ENCODE measurements at regions not wholly inside any gene's neighbourhood (a gene's known extent, or its start where the extent isn't known, plus 50 kb on each side); places are given as distances from the start of the nearest gene placed in this dataset.

GRCh38 chr1:213464786-213465460 lies 413.9 kb downstream of the RPS6KC1 start:
- Histone ChIP-seq H3K79me2 (ENCODE audit: low read length) (no peaks in the 10 kb centered on the region), H3K9me3 (ENCODE audit: insufficient read depth, low read length) (no peaks in the 10 kb centered on the region), H2AFZ (ENCODE audit: low read depth, low read length) (no peak overlapping the region), H3K4me3 (ENCODE audit: low read length) (no peak overlapping the region), H3K9ac (ENCODE audit: low read length) (no peak overlapping the region), H3K4me2 (ENCODE audit: low read length) (peak overlapping the region; percentile 10), H3K27ac (ENCODE audit: low read length) (no peak overlapping the region), H3K27me3 (ENCODE audit: low read depth, low read length) (no peaks in the 10 kb centered on the region), H4K20me1 (ENCODE audit: insufficient read depth, low read length) (no peaks in the 10 kb centered on the region), H3K4me1 (ENCODE audit: low read length) (peaks cover 13% of the 10 kb centered on the region), H3K36me3 (replicated peaks; ENCODE audit: low read depth, low read length) (no peaks in the 10 kb centered on the region)
- no peak for TF ChIP-seq EZH2phosphoT487 (IDR thresholded peaks at IDR 0.05; ENCODE audit: low read depth)
- TF ChIP-seq CTCF (IDR thresholded peaks at IDR 0.05; ENCODE audit: low read depth, low read length), result no peak

- Histone ChIP-seq H3K79me2 (ENCODE audit: low read length) (no peaks in the 10 kb centered on the region), H3K27ac (ENCODE audit: low read length) (no peak overlapping the region), H2AFZ (ENCODE audit: low read depth, low read length) (no peak overlapping the region), H3K4me3 (ENCODE audit: low read length) (no peak overlapping the region), H3K9me3 (ENCODE audit: insufficient read depth, low read length) (no peaks in the 10 kb centered on the region), H4K20me1 (ENCODE audit: insufficient read depth, low read length) (no peaks in the 10 kb centered on the region), H3K36me3 (replicated peaks; ENCODE audit: low read depth, low read length) (no peaks in the 10 kb centered on the region), H3K9ac (ENCODE audit: low read length) (no peak overlapping the region), H3K4me2 (ENCODE audit: low read length) (no peak overlapping the region), H3K4me1 (ENCODE audit: low read length) (peaks cover 13% of the 10 kb centered on the region), H3K27me3 (ENCODE audit: low read depth, low read length) (no peaks in the 10 kb centered on the region)
- TF ChIP-seq EZH2phosphoT487 (IDR thresholded peaks at IDR 0.05; ENCODE audit: low read depth), result no peak
- no peak for TF ChIP-seq CTCF (IDR thresholded peaks at IDR 0.05; ENCODE audit: low read depth, low read length)
These were observed 415.5 kb downstream of the RPS6KC1 start for GRCh38 chr1:213466541-213466940.

GRCh38 chr1:213474054-213474453 lies 423.0 kb downstream of the RPS6KC1 start:
- Histone ChIP-seq H3K4me1 (ENCODE audit: low read length) (no peaks in the 10 kb centered on the region), H3K79me2 (ENCODE audit: low read length) (no peaks in the 10 kb centered on the region), H3K4me3 (ENCODE audit: low read length) (no peak overlapping the region), H2AFZ (ENCODE audit: low read depth, low read length) (no peak overlapping the region), H3K36me3 (replicated peaks; ENCODE audit: low read depth, low read length) (no peaks in the 10 kb centered on the region), H3K27me3 (ENCODE audit: low read depth, low read length) (no peaks in the 10 kb centered on the region), H3K4me2 (ENCODE audit: low read length) (no peak overlapping the region), H3K9ac (ENCODE audit: low read length) (no peak overlapping the region), H4K20me1 (ENCODE audit: insufficient read depth, low read length) (no peaks in the 10 kb centered on the region), H3K27ac (ENCODE audit: low read length) (no peak overlapping the region), H3K9me3 (ENCODE audit: insufficient read depth, low read length) (no peaks in the 10 kb centered on the region)
- TF ChIP-seq EZH2phosphoT487 (IDR thresholded peaks at IDR 0.05; ENCODE audit: low read depth) (no peak), CTCF (IDR thresholded peaks at IDR 0.05; ENCODE audit: low read depth, low read length) (no peak)

GRCh38 chr1:213481395-213481794 lies 430.4 kb downstream of the RPS6KC1 start:
- no peak overlapping the region for H2AFZ ChIP-seq (ENCODE audit: low read depth, low read length)
- H3K9ac ChIP-seq (ENCODE audit: low read length), result no peak overlapping the region
- no peaks in the 10 kb centered on the region for H3K79me2 ChIP-seq (ENCODE audit: low read length)
- H3K9me3 ChIP-seq (ENCODE audit: insufficient read depth, low read length), result no peaks in the 10 kb centered on the region
- H3K4me3 ChIP-seq (ENCODE audit: low read length), result no peak overlapping the region
- H3K4me2 ChIP-seq (ENCODE audit: low read length), result no peak overlapping the region
- H3K36me3 ChIP-seq (replicated peaks; ENCODE audit: low read depth, low read length), result no peaks in the 10 kb centered on the region
- TF ChIP-seq CTCF (IDR thresholded peaks at IDR 0.05; ENCODE audit: low read depth, low read length) (no peak), EZH2phosphoT487 (IDR thresholded peaks at IDR 0.05; ENCODE audit: low read depth) (no peak)
- H4K20me1 ChIP-seq (ENCODE audit: insufficient read depth, low read length), result no peaks in the 10 kb centered on the region
- H3K27ac ChIP-seq (ENCODE audit: low read length), result no peak overlapping the region
- no peaks in the 10 kb centered on the region for H3K4me1 ChIP-seq (ENCODE audit: low read length)
- no peaks in the 10 kb centered on the region for H3K27me3 ChIP-seq (ENCODE audit: low read depth, low read length)
